Adrenal gland (tissue), 5 donors: ENCODE measurements at regions not wholly inside any gene's neighbourhood (a gene's known extent, or its start where the extent isn't known, plus 50 kb on each side); places are given as distances from the start of the nearest gene placed in this dataset.

ENCODE experiments used
- POLR2A ChIP-seq, 2 donors: fragments of 450-650 bp; IDR thresholded peaks; one replicate each; pipeline ENCODE4 v1.6.1; 2017; ENCODE audit warnings: antibody characterized with exemption in 2 of 2, mild to moderate bottlenecking in 2 of 2, moderate library complexity in 1 of 2
- TF ChIP-seq, protein P1 (sequence below), 6 experiments: fragments of 450-650 bp in 4 of 6; fragments of 200-600 bp in 2 of 6; sonication (generic) in 1 of 6; IDR thresholded peaks; 1 replicate in 5 of 6; 2 replicates in 1 of 6; pipeline versions ENCODE4 v1.5.1 to v1.8.0; 2016 to 2021; ENCODE audit warnings: antibody characterized with exemption in 6 of 6, mild to moderate bottlenecking in 2 of 6, moderate library complexity in 1 of 6
- donor health status: DM: no; HTN: no; CAD: no.

DNA sequence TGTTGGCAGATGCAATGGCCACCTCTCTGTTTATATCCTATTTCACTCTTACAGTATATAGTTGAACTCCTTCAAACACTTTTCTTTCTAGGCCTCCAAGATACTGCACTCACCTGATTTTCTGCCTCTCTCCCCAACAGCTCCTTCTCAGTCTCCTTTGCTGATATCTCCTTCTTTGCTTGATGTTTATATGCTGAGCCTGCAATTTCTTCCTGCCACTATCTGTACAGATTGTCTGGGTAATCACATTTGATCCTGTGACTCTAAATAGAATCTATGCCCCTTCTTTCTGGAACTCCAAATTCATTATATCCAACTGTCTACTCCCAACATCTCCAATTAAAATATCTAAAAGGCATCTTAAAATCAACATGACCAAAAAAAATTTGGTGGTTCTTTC is 165.5 kb upstream of the PFN2 start:
- TF ChIP-seq, protein P1, sequence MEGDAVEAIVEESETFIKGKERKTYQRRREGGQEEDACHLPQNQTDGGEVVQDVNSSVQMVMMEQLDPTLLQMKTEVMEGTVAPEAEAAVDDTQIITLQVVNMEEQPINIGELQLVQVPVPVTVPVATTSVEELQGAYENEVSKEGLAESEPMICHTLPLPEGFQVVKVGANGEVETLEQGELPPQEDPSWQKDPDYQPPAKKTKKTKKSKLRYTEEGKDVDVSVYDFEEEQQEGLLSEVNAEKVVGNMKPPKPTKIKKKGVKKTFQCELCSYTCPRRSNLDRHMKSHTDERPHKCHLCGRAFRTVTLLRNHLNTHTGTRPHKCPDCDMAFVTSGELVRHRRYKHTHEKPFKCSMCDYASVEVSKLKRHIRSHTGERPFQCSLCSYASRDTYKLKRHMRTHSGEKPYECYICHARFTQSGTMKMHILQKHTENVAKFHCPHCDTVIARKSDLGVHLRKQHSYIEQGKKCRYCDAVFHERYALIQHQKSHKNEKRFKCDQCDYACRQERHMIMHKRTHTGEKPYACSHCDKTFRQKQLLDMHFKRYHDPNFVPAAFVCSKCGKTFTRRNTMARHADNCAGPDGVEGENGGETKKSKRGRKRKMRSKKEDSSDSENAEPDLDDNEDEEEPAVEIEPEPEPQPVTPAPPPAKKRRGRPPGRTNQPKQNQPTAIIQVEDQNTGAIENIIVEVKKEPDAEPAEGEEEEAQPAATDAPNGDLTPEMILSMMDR (IDR thresholded peaks at IDR 0.05), result no peak
- TF ChIP-seq POLR2A (IDR thresholded peaks at IDR 0.05), result no peak
